CD14-positive monocyte (primary cell): ENCODE measurements at regions not wholly inside any gene's neighbourhood (a gene's known extent, or its start where the extent isn't known, plus 50 kb on each side); places are given as distances from the start of the nearest gene placed in this dataset.

Experiments used
- DNase-seq, 3 donors: peaks; one replicate each; pipeline ENCODE4 v3.0.0-alpha.2; 2011 to 2022
- H2AFZ ChIP-seq: 2 replicates; pipeline ENCODE4 v1.6.0; 2012; ENCODE audit warnings: mild to moderate bottlenecking, low read depth, low read length, inconsistent platforms; ENCODE audit not compliant: insufficient read depth, poor library complexity, severe bottlenecking
- H3K27ac ChIP-seq, 2 donors: 1 replicate in 1 of 2; 2 replicates in 1 of 2; pipeline ENCODE4 v1.5.1; 2012 to 2013; ENCODE audit warnings: low read length in 2 of 2, control low read depth in 1 of 2, inconsistent platforms in 1 of 2, low read depth in 1 of 2, mild to moderate bottlenecking in 1 of 2
- H3K27me3 ChIP-seq, 2 donors: one replicate each; pipeline versions ENCODE4 v1.6.0 to v1.6.1; 2011 to 2013; ENCODE audit warnings: low read length in 2 of 2; ENCODE audit not compliant: control insufficient read depth in 2 of 2, insufficient read depth in 2 of 2
- H3K36me3 ChIP-seq, 2 donors: replicated peaks in 1 of 2; 1 replicate in 1 of 2; 2 replicates in 1 of 2; pipeline versions ENCODE4 v1.5.1 to v1.6.1; 2012 to 2013; ENCODE audit warnings: low read length in 2 of 2, control low read depth in 1 of 2, inconsistent platforms in 1 of 2, mild to moderate bottlenecking in 1 of 2; ENCODE audit not compliant: insufficient read depth in 2 of 2, control insufficient read depth in 1 of 2
- H3K4me1 ChIP-seq, 2 donors: 1 replicate in 1 of 2; 2 replicates in 1 of 2; pipeline versions ENCODE4 v1.5.1 to v1.6.1; 2012 to 2013; ENCODE audit warnings: low read length in 2 of 2, control low read depth in 1 of 2, inconsistent platforms in 1 of 2, mild to moderate bottlenecking in 1 of 2, moderate library complexity in 1 of 2; ENCODE audit not compliant: insufficient read depth in 2 of 2, control insufficient read depth in 1 of 2
- H3K4me2 ChIP-seq: replicated peaks from 2 replicates; pipeline ENCODE3; 2012; ENCODE audit warnings: low read length, moderate library complexity, mild to moderate bottlenecking; ENCODE audit not compliant: poor library complexity, severe bottlenecking; ENCODE audit errors: extremely low read depth
- H3K4me3 ChIP-seq, 3 experiments: fragments of 200-600 bp in 1 of 3; sonication (generic) in 1 of 3; replicated peaks in 1 of 3; 1 replicate in 2 of 3; 2 replicates in 1 of 3; pipeline ENCODE4 v1.5.1; 2011 to 2013; ENCODE audit warnings: low read length in 3 of 3, mild to moderate bottlenecking in 3 of 3, control low read depth in 2 of 3, low read depth in 2 of 3, inconsistent platforms in 1 of 3, moderate library complexity in 1 of 3
- H3K79me2 ChIP-seq: 2 replicates; pipeline ENCODE4 v1.6.0; 2012; ENCODE audit warnings: mild to moderate bottlenecking, control low read depth, inconsistent platforms, low read length, moderate library complexity; ENCODE audit not compliant: insufficient read depth
- H3K9ac ChIP-seq: 2 replicates; pipeline ENCODE4 v1.6.0; 2017; ENCODE audit warnings: low read length, mild to moderate bottlenecking; ENCODE audit not compliant: insufficient read depth, poor library complexity, severe bottlenecking
- H3K9me3 ChIP-seq, 2 donors: replicated peaks in 1 of 2; 1 replicate in 1 of 2; 2 replicates in 1 of 2; pipeline versions ENCODE4 v1.5.1 to v1.6.1; 2012 to 2013; ENCODE audit warnings: low read length in 2 of 2, control low read depth in 1 of 2; ENCODE audit not compliant: control insufficient read depth in 1 of 2, insufficient read depth in 1 of 2
- H4K20me1 ChIP-seq: 2 replicates; pipeline ENCODE4 v1.6.0; 2012; ENCODE audit warnings: mild to moderate bottlenecking, low read length, control low read depth, moderate library complexity; ENCODE audit not compliant: insufficient read depth
- H3K27ac Mint-ChIP-seq, 7 donors: one replicate each; pipeline ENCODE4 v1.8.0; 2020; ENCODE audit warnings: mild to moderate bottlenecking in 7 of 7, mixed read lengths in 7 of 7, moderate library complexity in 6 of 7, inconsistent platforms in 2 of 7
- H3K27me3 Mint-ChIP-seq, 3 donors: one replicate each; pipeline ENCODE4 v1.8.0; 2021 to 2022; ENCODE audit warnings: low read depth in 3 of 3, mild to moderate bottlenecking in 3 of 3, mixed read lengths in 3 of 3, moderate library complexity in 3 of 3, inconsistent platforms in 1 of 3
- H3K36me3 Mint-ChIP-seq, 2 donors: one replicate each; pipeline ENCODE4 v1.8.0; 2020; ENCODE audit warnings: mixed read lengths in 2 of 2, inconsistent platforms in 1 of 2, mild to moderate bottlenecking in 1 of 2
- H3K4me1 Mint-ChIP-seq: one replicate; pipeline ENCODE4 v1.8.0; 2020; ENCODE audit warnings: mild to moderate bottlenecking, mixed read lengths
- H3K4me3 Mint-ChIP-seq, 2 donors: one replicate each; pipeline ENCODE4 v1.8.0; 2020; ENCODE audit warnings: mild to moderate bottlenecking in 2 of 2, mixed read lengths in 2 of 2, moderate library complexity in 1 of 2
- H3K9me3 Mint-ChIP-seq, 7 donors: one replicate each; pipeline ENCODE4 v1.8.0; 2020 to 2022; ENCODE audit warnings: mixed read lengths in 7 of 7, mild to moderate bottlenecking in 6 of 7, moderate library complexity in 6 of 7, inconsistent platforms in 2 of 7
- WGBS: methylation state at CpG from one replicate; pipeline ENCODE4 v1.1.5; 2013; ENCODE audit warnings: missing lambda C conversion rate; ENCODE audit not compliant: insufficient coverage; 5-methylcytosine and 5-hydroxymethylcytosine counted together
- intact Hi-C, 2 donors: fragments of 100-400 bp; cut with micrococcal nuclease; formaldehyde crosslinking; loops; one replicate each; pipeline versions ENCODE4 v1.15.0 to v1.15.1; 2023
- TF ChIP-seq, protein P1 (sequence below): fragments of 200-600 bp; IDR thresholded peaks from one replicate; pipeline ENCODE4 v1.8.0; 2022; ENCODE audit warnings: antibody characterized with exemption, mild to moderate bottlenecking

DNA sequence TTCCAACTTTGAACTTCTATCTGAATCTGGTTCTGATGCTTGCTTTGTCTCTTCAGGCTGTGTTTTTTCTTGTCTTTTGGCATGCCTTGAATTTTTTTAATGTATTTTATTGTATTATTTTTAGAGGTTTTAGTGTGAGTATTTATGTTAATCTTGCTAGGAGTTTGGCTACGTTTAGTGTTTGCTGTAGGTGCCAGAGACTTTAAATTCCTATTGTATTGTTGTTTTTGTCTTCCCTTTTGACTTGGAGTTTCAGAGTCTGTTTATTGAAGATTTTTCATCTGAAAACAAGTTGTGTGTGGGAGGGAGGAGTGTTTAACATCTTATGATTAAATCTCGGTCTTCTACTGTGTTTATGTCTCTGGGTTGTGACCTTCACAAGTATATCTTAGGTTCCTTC, 956.8 kb downstream of the TLE1 start:
- intact Hi-C loops = no loop called here
- no peaks in the 10 kb centered on the region for H3K79me2 ChIP-seq
- H3K4me2 ChIP-seq = no peak overlapping the region
- no peak overlapping the region for H2AFZ ChIP-seq
- Mint-ChIP-seq H3K4me1 (no peaks in the 10 kb centered on the region), H3K27me3 (no peaks in the 10 kb centered on the region), H3K9me3 (peaks cover 3 to 16% (median 8%) of the 10 kb centered on the region in 7 donors), H3K36me3 (no peaks in the 10 kb centered on the region), H3K4me3 (no peak overlapping the region), H3K27ac (no peak overlapping the region)
- H4K20me1 ChIP-seq = no peaks in the 10 kb centered on the region
- peaks cover 17 to 19% of the 10 kb centered on the region in 2 donors for H3K9me3 ChIP-seq
- H3K27me3 ChIP-seq = no peaks in the 10 kb centered on the region
- 50% methylated on average over 1 of the region's 2 CpGs for WGBS
- H3K4me1 ChIP-seq = no peaks in the 10 kb centered on the region
- DNase-seq = no peak
- H3K9ac ChIP-seq = no peak overlapping the region
- H3K4me3 ChIP-seq = no peak overlapping the region
- H3K36me3 ChIP-seq = no peaks in the 10 kb centered on the region
- H3K27ac ChIP-seq = no peak overlapping the region
- TF ChIP-seq, protein P1, sequence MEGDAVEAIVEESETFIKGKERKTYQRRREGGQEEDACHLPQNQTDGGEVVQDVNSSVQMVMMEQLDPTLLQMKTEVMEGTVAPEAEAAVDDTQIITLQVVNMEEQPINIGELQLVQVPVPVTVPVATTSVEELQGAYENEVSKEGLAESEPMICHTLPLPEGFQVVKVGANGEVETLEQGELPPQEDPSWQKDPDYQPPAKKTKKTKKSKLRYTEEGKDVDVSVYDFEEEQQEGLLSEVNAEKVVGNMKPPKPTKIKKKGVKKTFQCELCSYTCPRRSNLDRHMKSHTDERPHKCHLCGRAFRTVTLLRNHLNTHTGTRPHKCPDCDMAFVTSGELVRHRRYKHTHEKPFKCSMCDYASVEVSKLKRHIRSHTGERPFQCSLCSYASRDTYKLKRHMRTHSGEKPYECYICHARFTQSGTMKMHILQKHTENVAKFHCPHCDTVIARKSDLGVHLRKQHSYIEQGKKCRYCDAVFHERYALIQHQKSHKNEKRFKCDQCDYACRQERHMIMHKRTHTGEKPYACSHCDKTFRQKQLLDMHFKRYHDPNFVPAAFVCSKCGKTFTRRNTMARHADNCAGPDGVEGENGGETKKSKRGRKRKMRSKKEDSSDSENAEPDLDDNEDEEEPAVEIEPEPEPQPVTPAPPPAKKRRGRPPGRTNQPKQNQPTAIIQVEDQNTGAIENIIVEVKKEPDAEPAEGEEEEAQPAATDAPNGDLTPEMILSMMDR = no peak

DNA sequence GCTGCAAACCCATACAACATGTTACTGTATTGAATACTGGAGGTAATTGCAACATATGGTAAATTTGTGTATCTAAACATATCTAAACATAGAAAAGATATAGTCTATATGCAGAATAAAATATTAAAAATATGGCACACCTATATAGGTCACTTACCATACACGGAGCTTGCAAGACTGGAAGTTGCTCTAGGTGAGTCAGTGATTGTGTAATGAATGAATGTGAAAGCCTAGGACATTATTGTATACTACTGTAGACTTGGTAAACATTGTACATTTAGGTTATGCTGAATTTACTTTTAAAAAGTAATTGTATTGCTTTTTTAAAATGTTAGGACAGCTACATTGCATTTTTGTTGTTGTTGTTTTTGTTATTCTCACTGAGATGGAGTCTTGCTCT, 968.8 kb downstream of the TLE1 start:
- Histone ChIP-seq H3K9ac (no peak overlapping the region), H4K20me1 (no peaks in the 10 kb centered on the region), H3K79me2 (no peaks in the 10 kb centered on the region), H3K27ac (no peak overlapping the region), H3K4me1 (no peaks in the 10 kb centered on the region), H2AFZ (no peak overlapping the region), H3K4me2 (no peak overlapping the region), H3K4me3 (no peak overlapping the region), H3K9me3 (peaks cover 28 to 31% of the 10 kb centered on the region in 2 donors), H3K36me3 (no peaks in the 10 kb centered on the region), H3K27me3 (no peaks in the 10 kb centered on the region)
- Mint-ChIP-seq H3K4me1 (no peaks in the 10 kb centered on the region), H3K36me3 (no peaks in the 10 kb centered on the region), H3K4me3 (no peak overlapping the region), H3K27me3 (no peaks in the 10 kb centered on the region), H3K27ac (no peak overlapping the region), H3K9me3 (peaks cover 13 to 19% (median 15%) of the 10 kb centered on the region in 7 donors)
- TF ChIP-seq, protein P1 = no peak
- DNase-seq = no peak
- no CpG with 5 or more reads among the region's 1 CpG for WGBS
- intact Hi-C loops = no loop called here
